BE2C (cell line): ENCODE measurements at regions not wholly inside any gene's neighbourhood (a gene's known extent, or its start where the extent isn't known, plus 50 kb on each side); places are given as distances from the start of the nearest gene placed in this dataset.

Experiments used
- DNase-seq: peaks from one replicate; pipeline ENCODE4 v3.0.0-alpha.2; 2020
- H3K27me3 ChIP-seq: fragments of 250-450 bp; sonication (Bioruptor Pico); 2 replicates; pipeline ENCODE4 v1.5.1; 2020; ENCODE audit warnings: mild to moderate bottlenecking
- H3K36me3 ChIP-seq: fragments of 250-450 bp; sonication (Bioruptor Pico); 2 replicates; pipeline ENCODE4 v1.5.1; 2020; ENCODE audit warnings: mild to moderate bottlenecking
- H3K4me1 ChIP-seq: fragments of 250-450 bp; sonication (Bioruptor Pico); 2 replicates; pipeline ENCODE4 v1.5.1; 2020
- H3K4me3 ChIP-seq: 2 replicates; pipeline ENCODE4 v1.5.1; 2011; ENCODE audit warnings: low read depth, low read length
- H3K9me3 ChIP-seq: fragments of 250-450 bp; sonication (Bioruptor Pico); 2 replicates; pipeline ENCODE4 v1.5.1; 2020
- CTCF ChIP-seq: IDR thresholded peaks from 2 replicates; pipeline ENCODE4 v1.5.1; 2012; ENCODE audit warnings: mild to moderate bottlenecking, low read depth, low read length

GRCh38 chrX:129158505-129158904, 364.8 kb downstream of the SMARCA1 start:
- Histone ChIP-seq H3K4me1 (no peaks in the 10 kb centered on the region), H3K36me3 (no peaks in the 10 kb centered on the region), H3K9me3 (no peaks in the 10 kb centered on the region), H3K4me3 (no peak overlapping the region), H3K27me3 (no peaks in the 10 kb centered on the region)
- DNase-seq: no peak
- no peak for TF ChIP-seq CTCF

GRCh38 chrX:129145840-129146272, 377.4 kb downstream of the SMARCA1 start:
- Histone ChIP-seq H3K27me3 (no peaks in the 10 kb centered on the region), H3K36me3 (no peaks in the 10 kb centered on the region), H3K9me3 (no peaks in the 10 kb centered on the region), H3K4me3 (no peak overlapping the region), H3K4me1 (no peaks in the 10 kb centered on the region)
- TF ChIP-seq CTCF: no peak
- no peak for DNase-seq

GRCh38 chrX:129145385-129145784, 377.9 kb downstream of the SMARCA1 start:
- no peaks in the 10 kb centered on the region for H3K9me3 ChIP-seq
- DNase-seq: no peak
- H3K4me3 ChIP-seq: no peak overlapping the region
- H3K36me3 ChIP-seq: no peaks in the 10 kb centered on the region
- no peaks in the 10 kb centered on the region for H3K4me1 ChIP-seq
- TF ChIP-seq CTCF: no peak
- H3K27me3 ChIP-seq: no peaks in the 10 kb centered on the region

DNA sequence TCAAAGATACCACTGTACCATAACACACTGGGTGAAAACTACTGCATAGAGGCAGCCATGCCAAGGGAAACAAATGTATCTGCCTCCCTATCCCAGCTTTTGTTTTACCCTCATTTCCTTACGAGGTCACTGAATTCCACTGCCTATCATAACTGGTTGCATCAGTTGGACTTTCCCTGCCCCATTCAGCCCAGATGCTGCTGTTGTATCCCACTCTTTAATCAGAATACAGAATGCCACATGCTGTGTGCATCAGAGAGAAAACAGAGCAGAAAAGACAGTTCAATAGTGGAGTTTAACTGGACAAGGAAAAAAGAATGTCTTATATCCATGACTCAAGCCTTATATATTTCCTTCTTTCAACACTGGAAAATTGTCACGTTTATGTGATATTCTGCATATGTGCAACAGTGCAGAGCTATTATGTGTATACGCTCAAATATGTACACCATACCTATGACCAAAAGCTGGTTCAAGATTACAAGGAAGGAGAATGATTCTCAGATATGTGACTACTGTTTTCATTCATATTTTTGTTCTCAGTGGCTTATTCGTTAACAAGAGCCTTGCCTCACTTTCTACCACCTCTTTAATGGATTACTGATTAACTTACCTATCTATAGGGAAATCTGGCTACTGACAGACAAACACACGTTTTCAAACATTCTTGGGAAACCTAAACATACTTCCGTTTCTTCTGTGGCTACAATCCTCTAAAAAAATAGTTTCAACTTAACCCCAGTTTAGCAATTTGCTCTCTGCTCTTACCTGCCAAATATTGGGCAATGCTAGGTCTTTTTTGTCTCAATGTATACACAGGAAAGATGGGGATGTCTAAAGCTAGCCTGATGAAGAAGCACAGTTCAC, 378.9 kb downstream of the SMARCA1 start:
- no peak for DNase-seq
- Histone ChIP-seq H3K36me3 (no peaks in the 10 kb centered on the region), H3K27me3 (no peaks in the 10 kb centered on the region), H3K9me3 (no peaks in the 10 kb centered on the region), H3K4me1 (no peaks in the 10 kb centered on the region), H3K4me3 (no peak overlapping the region)
- TF ChIP-seq CTCF: no peak

- Histone ChIP-seq H3K9me3 (no peaks in the 10 kb centered on the region), H3K36me3 (no peaks in the 10 kb centered on the region), H3K27me3 (no peaks in the 10 kb centered on the region), H3K4me3 (no peak overlapping the region), H3K4me1 (no peaks in the 10 kb centered on the region)
- no peak for TF ChIP-seq CTCF
- DNase-seq: no peak
Measured at GRCh38 chrX:129139837-129140598, 383.3 kb downstream of the SMARCA1 start.
